H9 (cell line): ENCODE measurements at regions not wholly inside any gene's neighbourhood (a gene's known extent, or its start where the extent isn't known, plus 50 kb on each side); places are given as distances from the start of the nearest gene placed in this dataset.

Experiments
- DNase-seq: peaks from one replicate; pipeline ENCODE4 v3.0.0-alpha.2; 2017
- H2AFZ ChIP-seq: one replicate; pipeline ENCODE4 v1.6.1; 2013; ENCODE audit warnings: mild to moderate bottlenecking, low read length, control low read depth, moderate library complexity
- H2AK5ac ChIP-seq: 2 replicates; pipeline ENCODE4 v1.6.1; 2013; ENCODE audit warnings: low read length, control low read depth, mixed read lengths; ENCODE audit not compliant: insufficient read length
- H2BK120ac ChIP-seq: one replicate; pipeline ENCODE4 v1.6.1; 2013; ENCODE audit warnings: low read depth, mild to moderate bottlenecking, low read length, control low read depth, inconsistent platforms; ENCODE audit not compliant: poor library complexity, severe bottlenecking
- H2BK12ac ChIP-seq: 2 replicates; pipeline ENCODE4 v1.6.1; 2013; ENCODE audit warnings: low read length, control low read depth, mixed read lengths, low read depth; ENCODE audit not compliant: insufficient read length
- H2BK15ac ChIP-seq: 2 replicates; pipeline ENCODE4 v1.6.1; 2013; ENCODE audit warnings: low read depth, low read length, control low read depth
- H2BK20ac ChIP-seq: one replicate; pipeline ENCODE4 v1.6.1; 2013; ENCODE audit warnings: low read depth, mild to moderate bottlenecking, low read length, control low read depth, inconsistent platforms; ENCODE audit not compliant: poor library complexity, severe bottlenecking
- H2BK5ac ChIP-seq: 2 replicates; pipeline ENCODE4 v1.6.1; 2013; ENCODE audit warnings: low read length, control low read depth, mixed read lengths; ENCODE audit not compliant: insufficient read length
- H3K14ac ChIP-seq: 2 replicates; pipeline ENCODE4 v1.6.1; 2013; ENCODE audit warnings: low read length, control low read depth; ENCODE audit not compliant: insufficient read depth
- H3K18ac ChIP-seq: 2 replicates; pipeline ENCODE4 v1.6.1; 2013; ENCODE audit warnings: low read depth, mild to moderate bottlenecking, mixed read lengths, low read length, control low read depth; ENCODE audit not compliant: insufficient read length
- H3K23ac ChIP-seq: 2 replicates; pipeline ENCODE4 v1.6.1; 2013; ENCODE audit warnings: low read length, control low read depth, mixed read lengths, low read depth; ENCODE audit not compliant: insufficient read length
- H3K23me2 ChIP-seq: 2 replicates; pipeline ENCODE4 v1.6.1; 2013; ENCODE audit warnings: low read depth, mild to moderate bottlenecking, mixed read lengths, low read length, control low read depth; ENCODE audit not compliant: insufficient read length, poor library complexity, severe bottlenecking
- H3K27ac ChIP-seq: 2 replicates; pipeline ENCODE4 v1.5.1; 2013; ENCODE audit warnings: low read length, control low read depth, mixed read lengths, low read depth; ENCODE audit not compliant: insufficient read length
- H3K27me3 ChIP-seq: 2 replicates; pipeline ENCODE4 v1.6.1; 2013; ENCODE audit warnings: low read length, control low read depth, inconsistent platforms; ENCODE audit not compliant: insufficient read depth
- H3K4ac ChIP-seq: 2 replicates; pipeline ENCODE4 v1.6.1; 2013; ENCODE audit warnings: low read depth, mild to moderate bottlenecking, control low read depth, inconsistent platforms, low read length, moderate library complexity
- H3K4me1 ChIP-seq: 2 replicates; pipeline ENCODE4 v1.6.1; 2013; ENCODE audit warnings: low read length, control low read depth, inconsistent platforms; ENCODE audit not compliant: insufficient read depth
- H3K4me2 ChIP-seq: 2 replicates; pipeline ENCODE4 v1.6.1; 2013; ENCODE audit warnings: low read length, control low read depth, mixed read lengths; ENCODE audit not compliant: insufficient read length, insufficient read depth
- H3K56ac ChIP-seq: 2 replicates; pipeline ENCODE4 v1.6.1; 2013; ENCODE audit warnings: low read depth, mild to moderate bottlenecking, mixed read lengths, low read length, control low read depth; ENCODE audit not compliant: insufficient read length
- H3K79me1 ChIP-seq: 2 replicates; pipeline ENCODE4 v1.6.1; 2013; ENCODE audit warnings: low read depth, mild to moderate bottlenecking, moderate library complexity, low read length, control low read depth, inconsistent platforms; ENCODE audit not compliant: insufficient read depth, poor library complexity, severe bottlenecking
- H3K79me2 ChIP-seq: 2 replicates; pipeline ENCODE4 v1.6.1; 2013; ENCODE audit warnings: low read length, control low read depth, inconsistent platforms; ENCODE audit not compliant: insufficient read depth
- H3K9ac ChIP-seq: 2 replicates; pipeline ENCODE4 v1.6.1; 2013; ENCODE audit warnings: low read length, control low read depth, mixed read lengths; ENCODE audit not compliant: insufficient read length; ENCODE audit errors: extremely low read depth
- H3K9me3 ChIP-seq: one replicate; pipeline ENCODE4 v1.6.1; 2013; ENCODE audit warnings: low read depth, low read length, inconsistent platforms; ENCODE audit not compliant: control insufficient read depth
- H3T11ph ChIP-seq: one replicate; pipeline ENCODE4 v1.6.1; 2013; ENCODE audit warnings: mild to moderate bottlenecking, low read length, control low read depth, inconsistent platforms
- H4K20me1 ChIP-seq: one replicate; pipeline ENCODE4 v1.6.1; 2013; ENCODE audit not compliant: control insufficient read depth, insufficient read length, insufficient read depth
- H4K5ac ChIP-seq: 2 replicates; pipeline ENCODE4 v1.6.1; 2013; ENCODE audit warnings: low read depth, mild to moderate bottlenecking, mixed read lengths, low read length, control low read depth; ENCODE audit not compliant: insufficient read length
- H4K8ac ChIP-seq: replicated peaks from 2 replicates; pipeline ENCODE4 v1.6.1; 2013; ENCODE audit warnings: low read length, control low read depth, mixed read lengths, low read depth; ENCODE audit not compliant: insufficient read length
- H4K91ac ChIP-seq: 2 replicates; pipeline ENCODE4 v1.6.1; 2013; ENCODE audit warnings: low read depth, mild to moderate bottlenecking, moderate library complexity, mixed read lengths, low read length, control low read depth; ENCODE audit not compliant: insufficient read length
- H3K27ac Mint-ChIP-seq, 3 experiments: 2 replicates in 2 of 3; 3 replicates in 1 of 3; pipeline ENCODE4 v1.8.0; 2020 to 2021; ENCODE audit warnings: mixed read lengths in 3 of 3, mild to moderate bottlenecking in 1 of 3, moderate library complexity in 1 of 3
- H3K27me3 Mint-ChIP-seq: 2 replicates; pipeline ENCODE4 v1.8.0; 2021; ENCODE audit warnings: low read depth, mild to moderate bottlenecking, moderate library complexity, mixed read lengths
- H3K36me3 Mint-ChIP-seq, 3 experiments: 2 replicates in 2 of 3; 3 replicates in 1 of 3; pipeline ENCODE4 v1.8.0; 2020 to 2021; ENCODE audit warnings: low read depth in 3 of 3, mixed read lengths in 3 of 3; ENCODE audit not compliant: insufficient read depth in 1 of 3
- H3K4me1 Mint-ChIP-seq, 2 experiments: 2 replicates each; pipeline ENCODE4 v1.8.0; 2020; ENCODE audit warnings: mixed read lengths in 2 of 2
- H3K4me3 Mint-ChIP-seq, 2 experiments: 2 replicates in 1 of 2; 3 replicates in 1 of 2; pipeline ENCODE4 v1.8.0; 2020 to 2021; ENCODE audit warnings: mild to moderate bottlenecking in 2 of 2, mixed read lengths in 2 of 2, moderate library complexity in 1 of 2
- H3K9me3 Mint-ChIP-seq, 2 experiments: 2 replicates in 1 of 2; 3 replicates in 1 of 2; pipeline ENCODE4 v1.8.0; 2020; ENCODE audit warnings: mild to moderate bottlenecking in 2 of 2, mixed read lengths in 2 of 2, moderate library complexity in 1 of 2
- CTCF ChIP-seq: fragments of 200-600 bp; sonication (generic); conservative IDR thresholded peaks from 3 replicates; pipeline ENCODE4 v1.8.0; 2021; ENCODE audit warnings: antibody characterized with exemption, mild to moderate bottlenecking
- WGBS: extraction: QIAGEN DNeasy Blood & Tissue Kit; methylation state at CpG from one replicate; pipeline ENCODE4 v1.1.7; 2013; ENCODE audit warnings: missing lambda C conversion rate, low lambda C conversion rate, mixed read lengths; ENCODE audit not compliant: insufficient read length; ENCODE audit errors: extremely low coverage; 5-methylcytosine and 5-hydroxymethylcytosine counted together

GRCh38 chr6:19997104-19997503 lies 159.9 kb downstream of the ID4 start:
- Mint-ChIP-seq H3K36me3 (peaks cover 0 to 6% (median 0%) of the 10 kb centered on the region in 3 experiments; a peak in 1 of 7 replicates), H3K27me3 (peaks cover 19% of the 10 kb centered on the region), H3K9me3 (peaks cover 5 to 6% of the 10 kb centered on the region in 2 experiments; a peak in 4 of 5 replicates), H3K4me3 (no peak overlapping the region), H3K27ac (no peak overlapping the region), H3K4me1 (peaks cover 11% of the 10 kb centered on the region in 2 experiments)
- Histone ChIP-seq H2BK15ac (no peak overlapping the region), H2AK5ac (no peak overlapping the region), H3K14ac (no peak overlapping the region), H4K91ac (no peak overlapping the region), H3K9ac (no peak overlapping the region), H3K23me2 (no peaks in the 10 kb centered on the region), H3K18ac (no peak overlapping the region), H3K79me2 (no peaks in the 10 kb centered on the region), H2BK20ac (no peak overlapping the region), H3K27ac (no peak overlapping the region), H3K4me1 (no peaks in the 10 kb centered on the region), H2BK120ac (no peak overlapping the region), H4K20me1 (no peaks in the 10 kb centered on the region), H3K9me3 (no peaks in the 10 kb centered on the region), H2AFZ (no peak overlapping the region), H4K8ac (no peak overlapping the region), H2BK5ac (no peak overlapping the region), H3K23ac (no peak overlapping the region), H3K79me1 (no peaks in the 10 kb centered on the region), H2BK12ac (no peak overlapping the region), H3K4me2 (no peak overlapping the region), H3K56ac (no peak overlapping the region), H3K27me3 (no peaks in the 10 kb centered on the region), H3T11ph (no peak overlapping the region), H3K4ac (no peak overlapping the region), H4K5ac (no peak overlapping the region)
- TF ChIP-seq CTCF = no peak
- DNase-seq = no peak
- no CpG with 5 or more reads among the region's 1 CpG for WGBS
